HG03439 (cell line): ENCODE measurements at regions not wholly inside any gene's neighbourhood (a gene's known extent, or its start where the extent isn't known, plus 50 kb on each side); places are given as distances from the start of the nearest gene placed in this dataset.
"Not testable (repeated sequence)": the region's sequence is repeated elsewhere in the genome, so short reads cannot be mapped to it uniquely, and the experiment has no call there.

Experiments
- ATAC-seq: cut with Tn5 transposase; IDR thresholded peaks from one replicate; pipeline ENCODE4 v1.9.1; 2021; ENCODE audit warnings: mild to moderate bottlenecking, moderate library complexity; ENCODE audit not compliant: unreplicated experiment

- no peak for ATAC-seq
These were observed 269.0 kb downstream of the GOLGA6L6 start for GRCh38 chr15:20272422-20273184.

DNA sequence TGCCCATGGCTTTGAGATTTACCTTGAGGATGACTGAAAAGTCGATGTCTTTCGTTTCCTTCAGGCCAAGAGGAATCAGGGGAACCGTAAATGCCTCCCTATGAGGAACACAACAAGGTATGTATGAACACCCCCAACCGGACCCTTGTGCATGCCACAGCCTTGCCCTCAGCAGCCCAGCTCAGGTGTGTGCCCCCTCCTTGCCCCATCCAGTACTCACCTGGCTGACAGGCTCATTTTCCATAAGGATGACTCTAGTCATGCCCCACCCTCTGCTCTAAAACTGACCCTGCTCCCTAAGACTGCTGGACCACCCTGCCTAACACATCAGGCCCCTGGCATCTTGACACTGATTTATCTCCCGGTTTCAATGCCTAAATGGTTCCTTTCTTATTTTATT, 270.0 kb downstream of the GOLGA6L6 start:
- no peak for ATAC-seq

DNA sequence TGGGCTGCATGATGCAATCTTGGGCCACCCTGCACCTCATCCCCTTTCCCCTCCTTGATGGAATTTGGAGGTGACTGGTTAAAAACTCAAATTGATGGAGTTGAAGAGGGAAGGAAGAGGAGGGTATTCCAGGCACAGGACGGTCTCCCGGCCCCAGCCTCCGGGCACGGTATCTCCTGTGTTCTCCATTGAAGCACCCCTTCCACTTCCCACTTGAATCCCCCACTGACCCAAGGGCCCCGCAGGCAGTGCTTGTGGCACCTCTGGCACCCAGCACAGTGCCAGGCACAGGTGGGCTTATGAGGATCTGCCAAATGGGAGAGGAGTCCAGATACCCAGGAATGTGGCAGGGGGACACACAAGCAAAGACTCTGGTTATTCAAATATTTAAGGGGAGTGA, 271.6 kb downstream of the GOLGA6L6 start:
- ATAC-seq, result not testable (repeated sequence)

- not testable (repeated sequence) for ATAC-seq
These were observed 273.6 kb downstream of the GOLGA6L6 start for GRCh38 chr15:20267996-20268395.

DNA sequence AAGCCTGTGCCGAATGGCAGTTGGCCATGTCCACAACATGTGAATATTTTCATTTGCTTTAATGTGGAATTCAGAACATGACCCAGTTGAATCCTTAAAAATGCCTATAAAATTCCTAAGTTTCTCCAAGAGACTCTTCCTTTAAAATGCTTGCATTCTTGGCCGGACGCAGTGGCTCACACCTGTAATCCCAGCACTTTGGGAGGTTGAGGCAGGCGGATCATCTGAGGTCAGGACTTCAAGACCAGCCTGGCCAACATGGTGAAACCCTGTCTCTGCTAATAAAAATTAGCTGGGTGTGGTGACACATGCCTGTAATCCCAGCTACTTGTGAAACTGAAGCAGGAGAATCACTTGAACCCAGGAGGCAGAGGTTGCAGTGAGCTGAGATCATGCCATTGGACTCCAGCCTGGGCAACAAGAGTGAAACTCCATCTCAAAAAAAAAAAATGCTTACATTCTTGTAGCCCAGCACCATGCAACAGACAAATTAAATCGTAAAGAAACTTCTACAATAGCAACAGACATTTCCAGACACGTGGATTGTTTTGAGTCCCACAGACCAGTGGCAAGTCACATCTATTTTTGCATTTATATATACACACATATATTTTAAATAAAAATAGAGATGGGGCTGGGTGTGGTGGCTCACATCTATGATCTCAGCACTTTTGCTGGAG, 274.4 kb downstream of the GOLGA6L6 start:
- not testable (repeated sequence) for ATAC-seq

- ATAC-seq, result not testable (repeated sequence)
These were observed 275.9 kb downstream of the GOLGA6L6 start for GRCh38 chr15:20265710-20266109.

DNA sequence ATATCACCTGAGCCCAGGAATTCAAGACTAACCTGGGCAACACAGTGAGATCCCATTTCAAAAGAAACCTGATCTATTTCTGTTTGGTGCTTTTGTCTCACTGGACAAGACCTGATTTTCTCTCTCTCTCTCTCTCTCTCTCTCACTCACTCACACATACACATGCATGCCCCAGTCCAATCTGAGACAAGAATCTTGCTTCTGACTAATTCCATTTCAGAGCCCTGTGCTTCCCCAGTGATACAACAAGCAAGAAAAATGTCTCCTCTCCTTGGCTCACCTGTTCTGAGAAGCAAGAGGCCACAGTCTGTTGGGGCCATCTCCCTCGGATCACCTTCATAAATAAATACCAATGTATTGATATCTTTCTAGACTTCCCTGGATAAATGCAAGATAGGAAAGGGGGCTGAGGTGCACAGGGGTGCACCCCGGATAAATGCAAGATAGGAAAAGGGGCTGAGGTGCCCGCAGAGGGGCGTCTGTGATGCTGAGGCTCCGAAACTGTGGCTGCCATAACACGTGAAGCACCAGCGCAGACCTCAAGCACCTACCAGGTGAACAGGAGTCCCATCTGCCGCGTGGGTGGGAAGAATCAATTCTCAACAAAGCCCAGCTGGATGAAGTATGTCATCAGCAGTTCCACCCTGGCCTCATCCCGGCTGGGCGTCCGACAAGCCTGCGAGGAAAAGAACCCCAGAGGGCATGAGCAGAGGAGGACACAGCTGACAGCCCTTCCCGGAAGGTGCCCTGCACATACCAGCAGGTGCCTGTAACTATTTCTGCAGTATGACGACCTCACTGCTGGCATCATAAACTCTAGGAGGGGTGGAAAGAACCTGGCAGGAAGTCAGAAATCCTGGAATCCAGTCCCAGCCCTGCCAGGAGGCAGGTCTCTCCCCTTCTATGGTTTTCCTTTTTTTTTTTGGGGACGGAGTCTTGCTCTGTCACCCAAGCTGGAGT, 280.0 kb downstream of the GOLGA6L6 start:
- ATAC-seq, result not testable (repeated sequence)

- not testable (repeated sequence) for ATAC-seq
These were observed 280.9 kb downstream of the GOLGA6L6 start for GRCh38 chr15:20260650-20261049.

DNA sequence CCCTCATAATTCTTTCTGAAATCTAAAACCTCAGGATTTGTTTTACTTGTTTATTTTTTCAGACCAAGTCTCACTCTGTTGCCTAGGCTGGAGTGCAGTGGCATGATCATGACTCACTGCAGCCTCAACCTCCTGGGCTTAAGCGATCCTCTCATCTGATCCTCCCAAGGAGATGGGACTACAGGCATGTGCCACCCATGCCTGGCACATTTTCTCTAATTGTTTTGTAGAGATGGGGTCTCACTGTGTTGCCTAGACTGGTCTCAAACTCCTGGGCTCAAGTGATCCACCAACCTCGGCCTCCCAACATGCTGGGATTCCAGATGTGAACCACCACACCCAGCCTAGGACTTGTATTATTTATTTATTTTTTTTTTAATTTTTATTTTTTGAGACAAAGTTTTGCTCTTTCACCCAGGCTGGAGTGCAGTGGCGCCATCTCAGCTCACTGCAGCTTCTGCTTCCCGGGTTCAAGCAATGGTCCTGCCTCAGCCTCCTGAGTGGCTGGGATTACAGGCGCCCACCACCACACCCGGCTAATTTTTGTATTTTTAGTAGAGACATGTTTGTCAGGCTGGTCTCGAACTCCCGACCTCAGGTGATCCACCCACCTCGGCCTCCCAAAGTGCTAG, 281.9 kb downstream of the GOLGA6L6 start:
- not testable (repeated sequence) for ATAC-seq

DNA sequence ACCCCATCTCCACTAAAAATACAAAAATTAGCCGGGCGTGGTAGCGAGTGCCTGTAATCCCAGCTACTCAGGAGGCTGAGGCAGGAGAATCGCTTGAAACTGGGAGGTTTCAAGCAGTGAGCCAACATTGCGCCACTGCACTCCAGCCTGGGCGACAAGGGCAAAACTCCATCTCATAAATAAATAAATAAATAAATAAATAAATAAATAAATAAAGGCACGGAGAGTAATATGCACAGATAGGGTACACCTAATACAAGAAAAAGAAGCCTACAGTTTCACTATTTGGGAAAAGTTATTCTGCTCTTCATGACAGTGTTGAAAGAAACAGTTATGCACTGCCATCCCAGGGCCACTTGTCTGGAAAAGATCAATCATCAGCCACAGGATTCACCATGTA, 285.2 kb downstream of the GOLGA6L6 start:
- ATAC-seq, result not testable (repeated sequence)

- ATAC-seq, result not testable (repeated sequence)
These were observed 286.0 kb downstream of the GOLGA6L6 start for GRCh38 chr15:20255641-20256040.

- not testable (repeated sequence) for ATAC-seq
These were observed 288.5 kb downstream of the GOLGA6L6 start for GRCh38 chr15:20253047-20253615.

GRCh38 chr15:20252040-20252439, 289.6 kb downstream of the GOLGA6L6 start:
- ATAC-seq, result not testable (repeated sequence)

DNA sequence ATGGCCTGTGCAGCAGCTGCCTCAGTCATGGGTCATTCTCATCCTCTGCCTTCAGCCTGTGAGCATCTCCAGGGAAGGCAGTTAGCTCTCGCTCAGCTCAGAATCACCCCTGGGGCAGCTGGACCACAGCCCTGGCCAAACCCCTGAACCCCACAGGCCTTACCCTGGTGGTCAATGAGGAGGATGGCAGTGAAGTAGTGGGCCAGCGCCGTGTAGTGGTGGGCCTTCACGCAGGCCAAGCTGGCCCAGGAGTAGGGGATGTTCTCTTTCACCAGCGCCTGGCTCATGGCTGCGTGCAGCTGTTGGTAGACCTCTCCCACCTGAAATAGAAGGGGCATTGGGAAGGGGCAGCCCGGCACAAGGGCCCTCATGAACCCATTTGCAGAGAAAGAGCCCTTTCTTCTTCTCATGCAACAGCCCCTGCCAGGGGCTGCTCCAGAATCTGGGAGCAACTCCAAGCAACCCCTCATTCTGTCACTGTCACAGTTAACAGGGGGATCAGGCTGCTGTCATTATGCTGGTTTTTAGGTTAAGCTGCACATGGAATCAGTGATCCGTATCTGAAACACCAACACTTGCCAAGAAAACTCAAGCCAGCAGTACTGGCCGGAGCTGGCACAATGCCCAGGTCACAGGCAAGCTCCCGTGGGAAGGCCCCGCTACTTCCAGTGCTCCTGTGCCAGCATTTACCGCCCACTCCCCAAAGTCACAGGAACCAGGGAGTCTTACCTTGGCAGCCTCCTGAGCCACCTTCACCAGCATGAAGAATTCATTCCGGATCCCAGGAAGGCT, 290.2 kb downstream of the GOLGA6L6 start:
- ATAC-seq, result not testable (repeated sequence)

GRCh38 chr15:20250206-20250605, 291.4 kb downstream of the GOLGA6L6 start:
- ATAC-seq, result not testable (repeated sequence)

DNA sequence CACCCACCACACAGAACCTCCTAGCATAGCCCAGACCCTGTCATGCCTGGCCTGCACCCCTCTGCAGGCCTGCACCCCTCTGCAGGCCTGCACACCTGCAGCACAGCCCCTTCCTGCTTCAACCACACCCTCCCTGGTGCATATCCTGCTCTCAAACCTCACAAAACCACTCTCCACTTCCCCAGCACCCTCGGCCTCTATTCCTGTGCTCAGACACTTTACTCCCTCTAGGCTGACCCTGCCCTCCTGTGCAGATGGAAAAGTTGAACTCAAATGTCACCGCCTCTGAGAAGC, 292.0 kb downstream of the GOLGA6L6 start:
- not testable (repeated sequence) for ATAC-seq

DNA sequence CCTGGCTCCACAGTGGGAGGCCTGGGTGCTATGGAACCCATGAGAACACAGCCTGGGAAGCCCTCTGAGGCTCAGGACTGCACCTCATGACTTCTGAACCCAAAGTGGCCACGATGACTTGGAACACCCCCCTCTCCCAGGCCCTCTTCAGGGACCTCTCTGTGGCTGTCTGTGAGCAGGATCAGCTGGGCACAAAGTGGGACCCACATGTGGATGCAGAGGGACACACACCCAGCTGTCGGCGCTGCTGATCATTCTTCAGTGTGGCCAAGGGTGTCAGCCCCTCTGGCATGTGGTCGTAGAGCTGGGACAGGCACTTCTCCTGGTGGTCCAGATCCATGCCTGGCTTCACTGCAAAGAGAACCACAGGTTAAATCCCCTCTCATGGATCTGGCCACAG, 293.2 kb downstream of the GOLGA6L6 start:
- not testable (repeated sequence) for ATAC-seq

GRCh38 chr15:20247137-20247536, 294.5 kb downstream of the GOLGA6L6 start:
- ATAC-seq, result not testable (repeated sequence)

DNA sequence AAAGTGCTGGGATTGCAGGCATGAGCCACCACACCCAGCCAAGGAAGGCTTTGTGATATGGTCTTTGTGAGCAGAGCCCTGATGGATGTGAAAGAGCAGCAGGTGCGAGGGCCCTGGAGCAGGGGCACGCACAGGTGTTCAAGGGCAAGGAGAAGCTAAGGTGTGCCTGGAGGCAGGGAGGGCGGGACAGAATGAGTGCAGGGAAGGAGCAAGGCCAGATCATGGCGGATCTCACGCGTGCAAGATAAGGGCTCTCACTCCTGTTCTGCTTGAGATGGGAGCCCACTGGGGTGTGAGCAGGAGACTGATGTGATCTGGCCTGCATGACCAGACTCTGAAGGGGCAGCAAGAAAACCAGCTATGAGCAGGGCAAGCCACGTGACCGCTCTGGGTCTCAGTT, 295.0 kb downstream of the GOLGA6L6 start:
- not testable (repeated sequence) for ATAC-seq

GRCh38 chr15:20245856-20246255, 295.7 kb downstream of the GOLGA6L6 start:
- ATAC-seq, result not testable (repeated sequence)
